ENCODE measurements at regions not wholly inside any gene's neighbourhood (a gene's known extent, or its start where the extent isn't known, plus 50 kb on each side); places are given as distances from the start of the nearest gene placed in this dataset.

GRCh38 chr6:6978731-6979130 is 129.0 kb upstream of the RREB1 start:
- Histone ChIP-seq H4K8ac (ENCODE audit: low read depth, low read length) (no peak overlapping the region), H3K27ac (ENCODE audit: low read depth, low read length) (no peak overlapping the region), H3K4me3 (ENCODE audit: low read length) (no peak overlapping the region), H3K27me3 (ENCODE audit: insufficient read depth, low read length, poor library complexity) (no peaks in the 10 kb centered on the region), H2AK5ac (ENCODE audit: low read length) (no peak overlapping the region), H3K36me3 (ENCODE audit: control insufficient read depth, insufficient read depth, low read length) (no peaks in the 10 kb centered on the region), H3K23ac (ENCODE audit: low read length) (no peak overlapping the region), H3K79me2 (ENCODE audit: control insufficient read depth, insufficient read depth, low read length) (no peaks in the 10 kb centered on the region), H2BK15ac (replicated peaks; ENCODE audit: low read depth) (no peak overlapping the region), H3K4me2 (ENCODE audit: low read length) (no peak overlapping the region), H3K4ac (ENCODE audit: low read depth, low read length) (no peak overlapping the region), H3K4me1 (ENCODE audit: control insufficient read depth, low read depth, low read length) (no peaks in the 10 kb centered on the region), H3K56ac (ENCODE audit: low read length) (no peak overlapping the region), H3K18ac (ENCODE audit: low read length) (no peak overlapping the region), H3K79me1 (ENCODE audit: low read length) (no peaks in the 10 kb centered on the region), H2BK120ac (ENCODE audit: low read depth, low read length) (no peak overlapping the region), H4K5ac (ENCODE audit: low read length) (no peak overlapping the region), H3K9ac (ENCODE audit: low read length) (no peak overlapping the region), H2BK5ac (ENCODE audit: low read length) (no peak overlapping the region)
- no CpG with 5 or more reads among the region's 5 CpGs for WGBS (ENCODE audit: extremely low coverage, insufficient coverage, low lambda C conversion rate)
- no peak for DNase-seq

GRCh38 chr6:6980999-6981597 is 126.7 kb upstream of the RREB1 start:
- Histone ChIP-seq H3K36me3 (ENCODE audit: control insufficient read depth, insufficient read depth, low read length) (no peaks in the 10 kb centered on the region), H3K56ac (ENCODE audit: low read length) (no peak overlapping the region), H3K4me2 (ENCODE audit: low read length) (no peak overlapping the region), H2BK15ac (replicated peaks; ENCODE audit: low read depth) (no peak overlapping the region), H3K79me1 (ENCODE audit: low read length) (no peaks in the 10 kb centered on the region), H3K4ac (ENCODE audit: low read depth, low read length) (no peak overlapping the region), H3K27ac (ENCODE audit: low read depth, low read length) (no peak overlapping the region), H4K8ac (ENCODE audit: low read depth, low read length) (no peak overlapping the region), H3K79me2 (ENCODE audit: control insufficient read depth, insufficient read depth, low read length) (no peaks in the 10 kb centered on the region), H3K27me3 (ENCODE audit: insufficient read depth, low read length, poor library complexity) (no peaks in the 10 kb centered on the region), H3K9ac (ENCODE audit: low read length) (no peak overlapping the region), H4K5ac (ENCODE audit: low read length) (no peak overlapping the region), H3K4me1 (ENCODE audit: control insufficient read depth, low read depth, low read length) (no peaks in the 10 kb centered on the region), H3K23ac (ENCODE audit: low read length) (no peak overlapping the region), H3K18ac (ENCODE audit: low read length) (no peak overlapping the region), H2BK120ac (ENCODE audit: low read depth, low read length) (no peak overlapping the region), H2AK5ac (ENCODE audit: low read length) (no peak overlapping the region), H3K4me3 (ENCODE audit: low read length) (no peak overlapping the region), H2BK5ac (ENCODE audit: low read length) (no peak overlapping the region)
- no peak for DNase-seq
- WGBS (ENCODE audit: extremely low coverage, insufficient coverage, low lambda C conversion rate): no CpG with 5 or more reads among the region's 14 CpGs

- H3K79me2 ChIP-seq (ENCODE audit: control insufficient read depth, insufficient read depth, low read length): no peaks in the 10 kb centered on the region
- H2AK5ac ChIP-seq (ENCODE audit: low read length): no peak overlapping the region
- no CpG with 5 or more reads among the region's 4 CpGs for WGBS (ENCODE audit: extremely low coverage, insufficient coverage, low lambda C conversion rate)
- H3K4me2 ChIP-seq (ENCODE audit: low read length): no peak overlapping the region
- H2BK120ac ChIP-seq (ENCODE audit: low read depth, low read length): no peak overlapping the region
- no peaks in the 10 kb centered on the region for H3K4me1 ChIP-seq (ENCODE audit: control insufficient read depth, low read depth, low read length)
- DNase-seq: peak; percentile 17
- H3K79me1 ChIP-seq (ENCODE audit: low read length): no peaks in the 10 kb centered on the region
- no peak overlapping the region for H3K23ac ChIP-seq (ENCODE audit: low read length)
- H3K27me3 ChIP-seq (ENCODE audit: insufficient read depth, low read length, poor library complexity): no peaks in the 10 kb centered on the region
- H2BK5ac ChIP-seq (ENCODE audit: low read length): no peak overlapping the region
- no peak overlapping the region for H3K9ac ChIP-seq (ENCODE audit: low read length)
- H3K36me3 ChIP-seq (ENCODE audit: control insufficient read depth, insufficient read depth, low read length): no peaks in the 10 kb centered on the region
- H4K8ac ChIP-seq (ENCODE audit: low read depth, low read length): no peak overlapping the region
- no peak overlapping the region for H3K27ac ChIP-seq (ENCODE audit: low read depth, low read length)
- no peak overlapping the region for H3K18ac ChIP-seq (ENCODE audit: low read length)
- H3K56ac ChIP-seq (ENCODE audit: low read length): no peak overlapping the region
- no peak overlapping the region for H4K5ac ChIP-seq (ENCODE audit: low read length)
- H2BK15ac ChIP-seq (replicated peaks; ENCODE audit: low read depth): no peak overlapping the region
- no peak overlapping the region for H3K4me3 ChIP-seq (ENCODE audit: low read length)
- H3K4ac ChIP-seq (ENCODE audit: low read depth, low read length): no peak overlapping the region
Observed at GRCh38 chr6:6981681-6982322, 126.0 kb upstream of the RREB1 start.

GRCh38 chr6:6982663-6983062 is 125.1 kb upstream of the RREB1 start:
- no peak overlapping the region for H3K56ac ChIP-seq (ENCODE audit: low read length)
- no peak overlapping the region for H2BK5ac ChIP-seq (ENCODE audit: low read length)
- no peaks in the 10 kb centered on the region for H3K4me1 ChIP-seq (ENCODE audit: control insufficient read depth, low read depth, low read length)
- H3K4me2 ChIP-seq (ENCODE audit: low read length): no peak overlapping the region
- H4K5ac ChIP-seq (ENCODE audit: low read length): no peak overlapping the region
- H3K36me3 ChIP-seq (ENCODE audit: control insufficient read depth, insufficient read depth, low read length): no peaks in the 10 kb centered on the region
- H3K18ac ChIP-seq (ENCODE audit: low read length): no peak overlapping the region
- no peak overlapping the region for H3K23ac ChIP-seq (ENCODE audit: low read length)
- H3K79me2 ChIP-seq (ENCODE audit: control insufficient read depth, insufficient read depth, low read length): no peaks in the 10 kb centered on the region
- H2BK120ac ChIP-seq (ENCODE audit: low read depth, low read length): no peak overlapping the region
- no peak overlapping the region for H2AK5ac ChIP-seq (ENCODE audit: low read length)
- no peak for DNase-seq
- no peaks in the 10 kb centered on the region for H3K27me3 ChIP-seq (ENCODE audit: insufficient read depth, low read length, poor library complexity)
- no peak overlapping the region for H2BK15ac ChIP-seq (replicated peaks; ENCODE audit: low read depth)
- no CpG with 5 or more reads among the region's 6 CpGs for WGBS (ENCODE audit: extremely low coverage, insufficient coverage, low lambda C conversion rate)
- no peaks in the 10 kb centered on the region for H3K79me1 ChIP-seq (ENCODE audit: low read length)
- H3K27ac ChIP-seq (ENCODE audit: low read depth, low read length): no peak overlapping the region
- H3K9ac ChIP-seq (ENCODE audit: low read length): no peak overlapping the region
- H3K4ac ChIP-seq (ENCODE audit: low read depth, low read length): no peak overlapping the region
- no peak overlapping the region for H4K8ac ChIP-seq (ENCODE audit: low read depth, low read length)
- H3K4me3 ChIP-seq (ENCODE audit: low read length): no peak overlapping the region

- H2AK5ac ChIP-seq (ENCODE audit: low read length): no peak overlapping the region
- H3K27ac ChIP-seq (ENCODE audit: low read depth, low read length): no peak overlapping the region
- H2BK120ac ChIP-seq (ENCODE audit: low read depth, low read length): no peak overlapping the region
- H4K5ac ChIP-seq (ENCODE audit: low read length): no peak overlapping the region
- H2BK15ac ChIP-seq (replicated peaks; ENCODE audit: low read depth): no peak overlapping the region
- no peak overlapping the region for H2BK5ac ChIP-seq (ENCODE audit: low read length)
- no peaks in the 10 kb centered on the region for H3K4me1 ChIP-seq (ENCODE audit: control insufficient read depth, low read depth, low read length)
- H3K4me2 ChIP-seq (ENCODE audit: low read length): no peak overlapping the region
- no peaks in the 10 kb centered on the region for H3K79me1 ChIP-seq (ENCODE audit: low read length)
- H3K36me3 ChIP-seq (ENCODE audit: control insufficient read depth, insufficient read depth, low read length): no peaks in the 10 kb centered on the region
- H3K79me2 ChIP-seq (ENCODE audit: control insufficient read depth, insufficient read depth, low read length): no peaks in the 10 kb centered on the region
- DNase-seq: no peak
- H3K4me3 ChIP-seq (ENCODE audit: low read length): no peak overlapping the region
- H3K4ac ChIP-seq (ENCODE audit: low read depth, low read length): no peak overlapping the region
- H3K56ac ChIP-seq (ENCODE audit: low read length): no peak overlapping the region
- no CpG with 5 or more reads among the region's 13 CpGs for WGBS (ENCODE audit: extremely low coverage, insufficient coverage, low lambda C conversion rate)
- H4K8ac ChIP-seq (ENCODE audit: low read depth, low read length): no peak overlapping the region
- H3K27me3 ChIP-seq (ENCODE audit: insufficient read depth, low read length, poor library complexity): no peaks in the 10 kb centered on the region
- no peak overlapping the region for H3K23ac ChIP-seq (ENCODE audit: low read length)
- H3K18ac ChIP-seq (ENCODE audit: low read length): no peak overlapping the region
- H3K9ac ChIP-seq (ENCODE audit: low read length): no peak overlapping the region
Observed at GRCh38 chr6:6984585-6985366, 123.0 kb upstream of the RREB1 start.

Measured in mesendoderm (in vitro differentiated cells).